GM03348 (cell line): ENCODE measurements at regions not wholly inside any gene's neighbourhood (a gene's known extent, or its start where the extent isn't known, plus 50 kb on each side); places are given as distances from the start of the nearest gene placed in this dataset.

Experiments used
- DNase-seq: peaks from one replicate; pipeline ENCODE4 v3.0.0; 2012; ENCODE audit warnings: low spot score

- DNase-seq = no peak
Measured at GRCh38 chr4:180809439-180809838, 1433.8 kb upstream of the TENM3 start.

- no peak for DNase-seq
Measured at GRCh38 chr4:180810581-180810980, 1432.6 kb upstream of the TENM3 start.

GRCh38 chr4:180811556-180811955 is 1431.6 kb upstream of the TENM3 start:
- no peak for DNase-seq

DNA sequence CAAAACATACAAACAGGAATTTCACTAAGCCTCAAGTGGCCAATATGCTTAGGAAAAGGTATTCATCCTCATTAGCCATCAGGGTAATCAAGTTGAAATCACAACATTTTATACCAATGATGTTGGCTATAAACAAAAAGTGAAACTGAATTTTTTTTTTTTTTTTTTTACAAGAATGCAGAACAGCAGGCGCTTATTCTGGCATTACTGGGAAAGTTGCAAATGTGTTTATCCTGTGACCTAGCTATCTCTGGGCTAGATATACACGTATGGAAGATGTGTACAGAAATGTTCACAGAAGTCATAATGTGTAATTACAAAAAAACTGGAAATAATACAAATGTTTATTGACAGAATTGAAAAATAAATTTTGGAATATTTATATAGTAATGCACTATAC is 1430.4 kb upstream of the TENM3 start:
- DNase-seq = no peak

- DNase-seq = no peak
Measured at GRCh38 chr4:180814875-180815417, 1428.3 kb upstream of the TENM3 start.

DNA sequence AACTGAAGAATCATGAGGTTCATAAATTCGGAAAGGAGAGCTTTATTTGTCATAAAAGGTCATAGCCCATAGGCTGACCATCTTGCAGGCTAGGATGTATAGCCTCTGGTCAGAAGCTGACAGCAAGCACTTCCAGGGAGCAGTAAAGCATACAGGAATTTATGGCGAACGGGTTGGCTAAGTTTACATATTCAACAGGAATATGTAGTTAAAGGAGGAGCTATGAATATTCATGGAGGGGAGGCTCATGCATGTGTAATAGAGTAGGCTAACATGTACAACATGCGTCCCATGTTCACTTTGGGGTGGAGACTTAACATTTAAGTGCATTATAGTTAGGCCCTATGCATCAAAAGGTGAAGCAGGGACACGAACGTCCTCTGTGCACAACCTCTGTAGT is 1425.7 kb upstream of the TENM3 start:
- DNase-seq = no peak

GRCh38 chr4:180823108-180823507 is 1420.1 kb upstream of the TENM3 start:
- peak; percentile 7 for DNase-seq

- DNase-seq = peak; percentile 35
Measured at GRCh38 chr4:180827232-180828009, 1415.8 kb upstream of the TENM3 start.

DNA sequence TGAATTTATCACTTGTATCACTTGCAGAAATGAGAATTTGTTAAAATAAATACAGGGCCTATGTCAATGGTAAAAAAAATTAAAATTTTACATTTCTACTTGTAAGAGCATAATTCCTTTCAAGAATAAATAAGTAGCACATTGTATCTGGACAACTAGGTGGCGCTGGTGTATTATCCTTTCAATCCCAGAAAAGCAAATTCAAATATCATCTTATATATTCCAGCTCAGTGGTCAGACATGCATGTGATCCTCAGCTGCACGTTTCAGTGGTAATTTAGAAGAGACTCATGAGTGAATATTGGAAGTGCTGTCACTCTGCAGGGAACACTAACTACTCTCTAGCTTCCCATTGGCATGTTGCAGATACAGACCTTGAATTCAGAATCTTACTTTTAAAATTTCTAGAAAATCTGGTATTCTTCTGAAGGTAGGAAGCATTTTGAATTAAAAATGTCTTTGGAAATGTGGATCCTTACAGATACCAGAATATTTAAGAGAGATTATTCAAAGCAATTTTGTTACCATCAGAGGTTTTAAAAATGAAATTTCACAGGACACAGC is 1414.7 kb upstream of the TENM3 start:
- peak; percentile 65 for DNase-seq

- DNase-seq = no peak
Measured at GRCh38 chr4:180832073-180832472, 1411.1 kb upstream of the TENM3 start.

DNA sequence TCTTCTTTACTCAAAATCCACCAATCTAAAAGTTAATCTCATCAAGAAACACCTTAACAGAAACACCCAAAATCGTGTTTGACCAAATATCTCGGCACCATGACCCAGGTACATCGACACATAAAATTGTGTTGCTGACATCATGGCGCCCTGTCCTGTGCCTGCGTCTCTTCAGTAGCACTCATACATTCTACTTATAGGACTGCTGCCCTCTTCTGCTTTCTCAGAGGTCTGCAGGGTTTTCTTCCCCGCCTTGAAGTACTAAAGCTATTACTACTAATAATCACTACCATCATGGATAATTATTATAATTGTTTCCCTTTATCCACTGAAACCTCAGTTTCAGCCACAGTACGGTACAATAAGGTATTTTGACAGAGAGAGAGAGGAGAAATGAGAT is 1403.1 kb upstream of the TENM3 start:
- no peak for DNase-seq

- no peak for DNase-seq
Measured at GRCh38 chr4:180850318-180850940, 1392.8 kb upstream of the TENM3 start.

DNA sequence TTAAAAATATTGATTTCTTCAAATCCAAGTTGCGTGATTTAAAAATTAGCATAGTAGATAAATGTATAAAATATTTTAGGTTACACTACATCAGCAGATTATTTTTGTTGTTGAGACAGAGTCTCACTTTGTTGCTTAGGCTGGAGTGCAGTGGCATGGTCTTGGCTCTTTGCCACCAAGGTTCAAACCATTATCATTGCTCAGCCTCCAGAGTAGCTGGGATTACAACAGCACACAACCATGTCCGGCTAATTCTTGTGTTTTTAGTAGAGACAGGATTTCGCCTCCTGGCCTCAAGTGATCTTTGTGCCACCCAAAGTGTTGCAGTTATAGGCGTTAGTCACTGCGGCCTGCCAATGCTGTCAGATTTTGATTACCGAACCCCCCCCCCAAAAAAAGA is 1390.5 kb upstream of the TENM3 start:
- no peak for DNase-seq

- DNase-seq = no peak
Measured at GRCh38 chr4:180855184-180855583, 1388.0 kb upstream of the TENM3 start.

- no peak for DNase-seq
Measured at GRCh38 chr4:180860089-180860720, 1383.0 kb upstream of the TENM3 start.

GRCh38 chr4:180861651-180862050 is 1381.6 kb upstream of the TENM3 start:
- DNase-seq = no peak

- DNase-seq = no peak
Measured at GRCh38 chr4:180866933-180867643, 1376.1 kb upstream of the TENM3 start.

DNA sequence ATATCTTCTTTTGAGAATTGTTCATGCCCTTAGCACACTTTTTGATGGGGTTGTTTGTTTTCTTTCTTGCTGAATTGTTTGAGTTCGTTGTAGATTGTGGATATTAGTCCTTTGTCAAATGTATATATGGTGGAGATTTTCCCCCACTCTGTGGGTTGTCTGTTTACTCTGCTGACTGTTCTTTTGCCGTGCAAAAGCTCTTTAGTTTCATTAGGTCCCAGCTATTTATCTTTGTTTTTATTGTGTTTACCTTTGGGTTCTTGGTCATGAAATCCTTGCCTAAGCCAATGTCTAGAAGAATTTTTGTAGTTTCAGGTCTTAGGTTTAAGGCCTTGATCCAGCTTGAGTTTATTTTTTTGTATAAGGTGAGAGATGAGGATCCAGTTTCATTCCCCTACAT is 1372.6 kb upstream of the TENM3 start:
- DNase-seq = no peak

DNA sequence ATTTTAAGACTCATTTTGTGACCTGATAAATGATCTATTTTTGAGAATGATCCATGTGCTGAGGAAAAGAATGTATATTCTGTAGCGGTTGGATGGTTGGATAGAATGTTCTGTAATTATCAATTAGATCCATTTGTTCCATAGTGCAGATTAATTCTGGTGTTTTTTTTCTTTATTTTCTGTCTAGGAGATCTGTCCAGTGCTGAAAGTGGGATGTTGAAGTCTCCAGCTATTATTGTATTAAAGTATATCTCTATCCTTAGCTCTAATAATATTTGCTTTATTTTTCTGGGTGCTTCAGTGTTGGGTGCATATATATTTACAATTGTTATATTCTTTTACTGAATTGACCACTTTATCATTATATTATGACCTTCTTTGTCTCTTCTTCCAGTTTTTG is 1344.9 kb upstream of the TENM3 start:
- no peak for DNase-seq

DNA sequence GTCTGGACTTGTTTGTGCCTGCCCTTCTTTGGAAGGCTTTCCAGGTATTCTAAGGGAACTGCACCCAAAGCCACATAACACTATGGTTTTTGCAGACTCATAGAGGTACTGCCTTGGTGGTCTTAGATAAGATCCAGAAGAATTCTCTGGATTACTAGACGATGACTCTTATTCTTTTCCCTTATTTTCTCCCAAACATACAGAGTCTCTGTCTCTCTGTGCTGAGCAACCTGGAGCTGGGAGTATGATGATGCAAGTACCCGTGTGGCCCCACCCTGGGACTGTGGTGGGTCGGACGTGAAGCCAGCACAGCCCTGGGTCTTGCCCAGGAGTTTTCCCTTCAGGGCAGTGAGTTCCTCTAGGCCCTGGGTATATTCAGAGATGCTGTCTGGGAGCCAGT is 1342.4 kb upstream of the TENM3 start:
- DNase-seq = no peak

- peak; percentile 47 for DNase-seq
Measured at GRCh38 chr4:180909279-180909678, 1333.9 kb upstream of the TENM3 start.

GRCh38 chr4:180913750-180914149 is 1329.5 kb upstream of the TENM3 start:
- peak; percentile 56 for DNase-seq
